GM19240 (cell line): ENCODE measurements at regions not wholly inside any gene's neighbourhood (a gene's known extent, or its start where the extent isn't known, plus 50 kb on each side); places are given as distances from the start of the nearest gene placed in this dataset.
"Not testable (repeated sequence)": the region's sequence is repeated elsewhere in the genome, so short reads cannot be mapped to it uniquely, and the experiment has no call there.

ENCODE experiments used
- DNase-seq: peaks from one replicate; pipeline ENCODE4 v3.0.0; 2011; ENCODE audit warnings: low spot score; ENCODE audit not compliant: insufficient read length

DNA sequence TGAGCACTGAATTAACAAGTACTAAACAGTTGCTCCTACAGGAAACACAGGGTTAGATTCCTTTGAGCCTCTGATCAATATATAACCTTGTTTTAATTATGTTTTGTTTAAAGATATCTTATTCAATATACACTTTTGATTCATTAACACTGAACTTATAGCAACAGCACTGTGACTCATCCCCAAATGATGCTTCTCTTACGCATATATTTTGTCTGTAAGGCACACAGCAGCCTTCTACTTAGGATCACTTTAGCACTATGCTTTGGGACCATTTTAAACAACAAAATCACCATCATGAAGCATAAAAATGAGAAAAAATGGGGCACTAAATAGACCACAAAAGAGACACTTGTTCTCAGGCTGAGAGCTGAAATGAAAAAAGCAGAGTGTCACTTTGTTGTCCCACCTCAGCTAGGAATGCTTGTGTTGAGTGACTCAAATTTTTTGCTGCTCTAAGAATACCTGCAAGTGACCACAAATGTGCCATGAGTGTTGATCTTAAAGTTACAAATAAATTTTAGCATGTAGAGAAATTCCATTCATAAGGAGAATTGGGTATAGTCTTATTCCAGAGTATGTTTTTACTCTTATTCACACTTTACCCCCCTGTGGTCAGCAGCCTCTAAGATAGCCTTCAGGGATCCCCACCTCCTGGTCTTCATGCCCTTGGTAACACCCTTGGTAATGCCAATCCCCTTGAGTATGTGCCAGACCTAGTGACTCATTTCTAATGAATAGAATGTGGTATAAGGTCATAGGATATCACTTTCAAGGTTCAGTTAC is 252.7 kb upstream of the IL12B start:
- no peak for DNase-seq

DNA sequence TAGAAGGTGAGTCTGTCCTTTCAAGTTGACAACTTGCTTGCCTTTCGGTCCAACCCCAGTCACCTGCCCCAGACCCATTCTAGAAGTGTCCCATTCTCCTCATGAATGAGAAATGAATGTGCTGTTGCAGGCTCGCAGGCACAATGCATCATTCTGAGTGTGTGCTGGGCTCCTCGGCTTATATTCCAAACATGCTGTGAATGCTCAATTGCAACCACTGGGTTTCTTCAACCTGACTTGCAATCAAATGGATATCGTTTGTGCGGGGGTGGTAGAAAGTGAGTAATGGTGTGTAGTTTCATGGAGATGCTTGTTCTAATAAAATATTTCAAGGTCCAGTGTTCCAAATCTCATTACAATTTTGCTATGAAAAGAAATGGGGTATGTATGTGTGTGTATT is 256.6 kb upstream of the IL12B start:
- DNase-seq = no peak

DNA sequence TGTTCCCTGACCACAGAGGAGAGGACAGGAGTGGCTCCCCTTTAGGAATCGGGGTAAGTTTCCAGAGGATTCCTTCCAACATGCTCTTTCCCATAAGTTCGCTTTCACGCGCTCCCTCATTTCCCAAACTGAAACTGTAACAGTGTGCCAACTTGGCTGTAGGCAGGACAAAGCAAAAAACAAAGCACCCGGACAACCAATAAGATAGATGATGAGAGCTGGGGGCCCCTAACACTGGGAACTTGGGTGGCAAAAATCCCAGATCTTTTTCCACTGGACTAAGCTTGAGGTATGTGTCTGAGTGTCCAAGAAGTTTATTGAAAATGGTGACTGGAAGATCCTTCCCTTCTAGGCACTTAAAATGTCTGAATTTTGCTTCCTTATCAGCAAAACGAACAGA is 258.7 kb upstream of the IL12B start:
- DNase-seq = no peak

DNA sequence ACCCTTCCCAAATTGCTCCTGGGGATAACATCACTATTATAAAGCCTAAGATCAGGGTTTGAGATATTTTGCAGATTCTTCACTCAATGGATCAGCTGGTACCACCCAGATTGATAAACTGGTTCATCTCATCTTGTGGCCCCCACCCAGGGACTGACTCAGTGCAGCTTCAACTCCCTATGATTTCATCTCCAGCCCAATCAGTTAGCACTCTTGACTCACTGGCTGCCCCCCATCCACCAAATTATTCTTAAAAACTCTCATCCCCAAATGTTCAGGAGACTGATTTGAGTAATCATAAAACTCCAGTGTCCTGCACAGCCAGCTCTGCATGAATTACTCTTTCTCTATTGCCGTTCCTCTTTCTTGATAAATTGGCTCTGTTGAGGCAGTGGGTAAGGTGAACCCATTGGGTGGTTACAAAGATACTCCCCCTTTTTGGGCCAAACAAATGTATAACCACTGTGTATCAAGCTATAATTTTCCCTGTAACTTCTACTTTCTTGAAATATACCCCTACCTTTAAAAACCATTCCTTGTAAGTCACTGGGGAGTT is 263.3 kb upstream of the IL12B start:
- no peak for DNase-seq

DNA sequence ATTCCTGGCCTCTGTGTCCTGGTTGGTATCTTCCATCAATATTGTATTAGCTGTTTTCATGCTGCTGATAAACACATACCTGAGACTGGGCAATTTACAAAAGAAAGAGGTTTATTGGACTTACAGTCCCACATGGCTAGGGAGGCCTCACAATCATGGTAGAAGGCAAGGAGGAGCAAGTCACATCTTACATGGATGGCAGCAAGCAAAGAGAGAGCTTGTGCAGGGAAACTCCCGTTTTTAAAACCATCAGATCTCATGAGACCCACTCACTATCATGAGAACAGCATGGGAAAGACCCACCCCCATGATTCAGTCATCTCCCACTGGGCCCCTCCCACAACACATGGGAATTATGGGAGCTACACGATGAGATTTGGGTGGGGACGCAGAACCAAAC is 265.3 kb upstream of the IL12B start:
- DNase-seq = not testable (repeated sequence)

DNA sequence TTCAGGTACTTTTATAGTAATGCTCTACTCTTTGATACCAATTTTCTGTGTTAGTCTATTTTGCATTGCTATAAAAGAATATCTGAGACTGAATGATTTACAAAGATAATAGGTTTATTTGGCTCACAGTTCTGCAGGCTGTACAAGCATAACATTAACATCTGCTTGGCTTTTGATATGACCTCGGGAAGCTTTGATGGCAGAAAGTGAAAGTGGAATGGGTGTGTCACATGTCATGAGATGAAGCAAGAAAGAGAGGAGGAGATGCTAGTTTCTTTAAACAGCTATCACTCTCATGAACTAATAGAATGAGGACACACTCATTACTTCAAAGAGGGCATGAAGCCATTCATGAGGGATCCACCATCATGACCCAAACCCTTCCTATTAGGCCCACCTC is 270.9 kb upstream of the IL12B start:
- DNase-seq = no peak

DNA sequence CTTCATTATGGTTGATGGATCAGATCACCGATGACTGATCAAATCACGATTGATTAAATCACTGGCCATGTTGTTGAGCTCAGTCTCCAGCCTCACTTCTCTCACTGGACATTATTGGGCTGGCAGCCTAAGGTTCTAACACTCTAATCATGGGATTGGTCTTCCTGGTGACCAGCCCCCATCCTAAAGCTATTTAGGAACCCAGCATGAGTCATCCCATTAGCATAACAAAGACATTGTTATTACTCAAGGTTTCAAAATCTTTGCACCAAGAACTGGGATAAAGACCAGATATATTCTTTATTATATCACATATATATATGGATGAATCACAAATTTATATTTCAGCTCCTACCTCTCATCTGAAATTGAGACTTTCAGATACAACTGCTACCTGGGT is 272.1 kb upstream of the IL12B start:
- DNase-seq = no peak

DNA sequence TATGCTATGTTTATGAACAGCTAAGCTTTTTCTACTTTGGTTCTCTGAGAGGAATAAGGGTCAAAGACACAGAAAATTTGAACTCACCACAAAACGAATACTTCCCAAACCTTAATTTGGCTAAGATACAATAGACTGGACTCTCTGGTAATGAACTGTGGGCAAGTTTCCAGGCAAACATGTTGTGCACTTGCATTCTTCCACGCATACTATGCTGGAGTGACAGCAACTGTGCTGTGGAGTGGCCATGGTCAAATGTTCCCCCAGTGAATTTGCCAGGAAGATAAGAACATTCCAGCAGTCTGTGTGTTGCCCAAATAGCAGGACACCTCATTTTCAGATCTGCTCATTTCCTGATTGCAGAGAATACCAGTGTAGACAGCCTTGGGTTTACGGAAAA is 275.3 kb upstream of the IL12B start:
- DNase-seq = no peak

DNA sequence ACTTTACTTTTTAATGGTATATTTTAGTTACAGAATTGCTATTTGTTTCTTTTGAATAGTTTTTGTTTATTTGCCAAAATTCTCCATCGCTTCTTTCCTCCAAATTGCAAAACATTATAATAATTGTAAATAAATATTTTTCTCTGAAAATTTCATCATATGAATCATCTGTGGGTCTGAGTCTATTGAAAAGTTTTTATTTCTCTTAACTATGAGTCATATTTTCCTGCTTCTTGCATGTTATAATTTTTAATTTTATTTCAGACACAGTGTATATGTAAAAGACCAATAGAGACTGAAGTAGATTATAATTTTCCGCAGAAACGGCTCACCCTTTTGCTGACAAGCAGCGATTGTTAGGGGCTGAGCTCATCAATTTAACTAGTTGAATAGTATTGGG is 279.1 kb upstream of the IL12B start:
- DNase-seq = no peak

DNA sequence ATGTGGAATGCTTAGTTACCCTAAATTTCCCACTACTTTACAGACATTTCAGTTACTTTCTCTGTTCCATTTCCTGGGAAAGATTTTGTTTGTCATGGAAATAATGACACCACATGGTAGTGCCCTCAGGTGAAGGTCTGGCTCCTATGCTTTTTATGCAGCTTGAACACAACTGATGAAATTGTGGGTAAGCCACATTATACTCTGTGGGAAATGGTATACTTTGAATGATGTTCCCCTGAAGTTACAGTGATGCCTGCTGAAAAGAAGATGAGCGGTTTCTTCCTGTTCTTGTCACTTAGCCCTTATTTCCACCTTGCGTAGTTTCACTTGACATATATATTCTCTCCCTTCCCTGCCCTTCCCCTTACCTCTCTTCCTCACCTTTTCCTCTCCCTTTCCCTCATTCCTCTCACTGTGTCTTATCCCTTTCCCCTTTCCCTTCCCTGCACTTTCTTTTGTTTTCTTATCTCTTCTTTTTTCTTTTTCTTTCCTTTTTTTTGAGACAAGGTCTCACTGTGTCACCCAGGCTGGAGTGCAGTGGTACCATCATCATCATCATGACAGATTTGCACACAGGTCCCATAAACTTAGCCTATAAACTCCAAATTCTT is 280.8 kb upstream of the IL12B start:
- DNase-seq = no peak

DNA sequence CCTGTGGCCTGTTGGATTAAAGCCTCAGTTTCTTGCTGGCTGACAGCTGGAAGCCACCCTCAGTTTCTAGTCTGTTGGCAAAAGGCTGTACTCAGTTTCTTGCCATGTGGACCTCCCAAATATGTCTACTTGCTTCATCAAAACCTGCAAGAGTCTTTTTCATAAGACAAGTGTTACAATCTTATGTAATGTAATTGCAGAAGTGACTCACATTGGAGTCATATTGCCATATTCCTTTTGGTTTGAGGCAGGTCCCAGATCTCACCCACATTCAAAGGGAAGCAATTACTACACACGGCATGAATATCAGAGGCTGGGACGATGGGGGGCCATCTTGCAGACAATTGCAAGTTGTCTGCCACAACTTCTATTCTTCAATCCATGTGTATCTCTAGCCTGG is 286.7 kb upstream of the IL12B start:
- DNase-seq = no peak

DNA sequence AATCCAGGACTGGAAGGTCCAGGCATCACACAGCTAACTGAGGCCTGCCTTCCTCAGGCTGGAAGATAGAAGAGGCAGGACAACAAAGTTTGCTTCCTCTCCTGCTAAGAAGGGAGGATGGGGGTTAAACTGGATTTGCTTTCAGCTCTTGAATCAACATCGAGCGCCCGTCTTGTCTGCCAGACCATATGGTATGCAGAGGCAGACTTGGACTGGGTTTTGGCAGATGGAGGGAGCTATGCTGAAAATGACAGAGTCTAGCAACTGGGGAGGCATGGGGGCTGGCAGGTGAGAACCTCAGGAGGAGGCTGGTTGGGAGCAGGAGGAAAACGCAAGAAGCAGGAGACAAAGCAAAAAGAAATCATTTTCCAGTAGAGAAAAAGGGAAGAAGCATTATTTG is 289.5 kb upstream of the IL12B start:
- DNase-seq = no peak

DNA sequence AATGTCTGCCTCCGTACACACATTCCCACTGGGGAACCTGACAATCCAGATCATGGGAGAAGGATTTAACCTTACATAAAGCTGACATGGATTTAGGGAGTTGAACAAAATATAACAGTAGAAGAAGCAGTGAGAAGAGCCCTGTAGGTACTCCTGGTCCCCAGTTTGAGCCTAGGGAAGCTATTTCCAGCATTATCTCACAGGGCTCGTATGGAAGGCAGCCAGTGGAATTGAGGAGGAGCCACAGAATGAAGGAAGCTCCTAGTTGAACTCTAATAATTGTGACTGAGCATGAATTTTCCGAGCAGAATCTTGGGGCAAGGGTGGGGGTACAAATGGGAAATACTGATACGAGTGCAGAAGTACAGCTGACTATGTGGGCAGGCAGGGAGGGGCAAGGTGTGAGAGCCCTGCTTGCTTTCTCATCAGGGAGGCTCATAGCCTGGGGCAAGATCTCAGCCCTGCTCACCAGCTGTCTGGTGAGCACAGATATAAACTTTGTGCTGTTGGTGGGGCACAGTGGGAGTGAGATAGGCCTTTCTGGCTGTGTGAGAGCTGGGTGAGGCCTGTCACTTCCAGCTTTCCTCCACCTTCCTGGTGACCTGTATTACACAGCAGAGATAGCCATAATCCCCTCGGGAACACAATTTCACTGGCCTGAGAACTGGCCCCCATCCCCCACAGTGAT is 290.7 kb upstream of the IL12B start:
- no peak for DNase-seq

DNA sequence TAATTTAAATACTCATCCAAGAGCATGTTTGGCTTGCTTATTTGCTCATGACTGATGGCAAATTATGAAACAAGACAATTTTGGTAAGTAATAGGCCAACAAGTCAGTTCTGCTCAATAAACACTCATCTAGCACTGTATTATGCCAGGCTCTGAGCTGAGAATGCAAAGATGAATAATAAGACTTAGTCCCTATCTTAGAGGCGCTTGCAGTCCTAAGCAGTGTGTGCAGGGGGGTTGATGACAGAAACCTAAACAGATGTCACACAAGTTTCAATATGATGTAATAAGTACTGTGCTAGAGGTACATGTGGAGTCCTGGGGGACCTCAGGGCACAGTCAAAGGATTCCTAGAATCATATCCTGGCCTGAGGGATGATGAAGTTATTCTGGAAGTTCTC is 287.6 kb upstream of the ADRA1B start:
- DNase-seq = no peak

DNA sequence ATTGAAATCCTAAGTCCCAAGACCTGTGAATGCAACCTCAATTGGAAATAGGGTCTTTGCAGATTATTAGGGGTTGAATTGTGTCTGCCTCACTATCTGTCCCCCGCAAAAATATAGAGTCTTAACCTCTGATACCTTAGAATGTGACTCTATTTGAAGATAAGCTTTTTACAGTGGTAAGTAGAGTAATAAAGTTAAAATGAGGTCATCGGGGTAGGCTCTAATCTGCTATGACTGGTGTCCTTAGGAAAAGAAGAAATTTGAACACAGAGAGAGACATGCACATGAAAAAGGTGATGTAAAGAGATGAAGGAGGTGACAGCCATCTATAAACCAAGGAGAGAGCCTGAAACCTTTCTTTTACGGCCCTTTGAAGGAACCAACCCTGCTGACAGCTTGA is 287.1 kb upstream of the ADRA1B start:
- DNase-seq = no peak

DNA sequence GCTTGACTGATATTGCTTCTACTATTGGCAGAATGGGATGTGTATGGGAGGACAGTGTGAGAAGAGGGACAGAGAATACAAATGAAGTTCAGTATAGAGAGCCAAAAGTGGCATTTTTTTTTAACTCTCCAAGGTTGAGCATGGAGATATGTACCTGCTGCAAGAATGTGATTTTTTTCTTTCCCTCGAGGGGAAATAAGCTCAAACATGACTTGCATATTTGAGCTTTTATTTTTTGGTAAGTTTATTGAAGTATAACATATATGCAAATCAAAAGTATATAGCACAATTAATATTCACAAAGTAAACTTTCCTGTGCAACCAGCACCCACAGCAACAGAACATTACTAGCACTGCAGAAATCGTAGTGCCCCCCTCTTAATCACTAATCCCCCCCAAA is 285.7 kb upstream of the ADRA1B start:
- DNase-seq = no peak

DNA sequence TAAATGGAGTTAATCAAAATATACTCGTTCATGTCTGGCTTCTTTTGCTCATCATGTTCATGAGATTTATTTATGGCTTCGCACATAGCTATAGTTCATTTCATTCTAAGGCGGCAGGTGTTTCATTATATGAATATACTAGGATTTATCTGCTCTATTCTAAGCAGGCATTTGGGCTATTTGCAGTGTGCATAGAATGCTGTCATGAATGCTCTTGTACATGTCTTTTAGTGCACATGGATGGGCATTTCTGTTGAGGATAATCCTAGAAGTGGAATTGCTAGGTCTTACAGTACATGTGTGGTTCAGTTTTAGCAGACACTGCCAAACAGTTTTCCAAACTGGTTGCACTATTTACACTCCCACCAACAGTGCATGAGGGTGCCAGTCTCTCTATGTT is 285.3 kb upstream of the ADRA1B start:
- DNase-seq = no peak

DNA sequence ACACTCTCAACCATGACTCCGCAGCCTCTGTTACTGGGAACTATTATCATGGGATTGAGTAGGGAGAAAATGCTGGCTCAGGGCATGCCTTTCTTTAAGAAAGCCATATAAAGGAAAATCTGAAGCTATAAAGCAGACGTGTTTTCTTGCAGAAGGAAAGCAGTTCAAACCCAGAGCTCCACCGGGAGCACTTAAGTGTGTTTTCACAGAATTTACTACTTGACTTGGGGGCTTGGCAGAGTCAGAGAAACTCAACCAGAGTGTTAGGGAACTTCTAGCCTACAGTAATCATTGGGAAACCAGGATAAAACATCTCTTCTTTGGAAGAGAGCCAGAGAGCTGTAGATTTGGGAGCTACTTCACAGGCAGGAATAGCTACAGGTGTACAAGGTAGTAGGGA is 283.4 kb upstream of the ADRA1B start:
- DNase-seq = no peak

DNA sequence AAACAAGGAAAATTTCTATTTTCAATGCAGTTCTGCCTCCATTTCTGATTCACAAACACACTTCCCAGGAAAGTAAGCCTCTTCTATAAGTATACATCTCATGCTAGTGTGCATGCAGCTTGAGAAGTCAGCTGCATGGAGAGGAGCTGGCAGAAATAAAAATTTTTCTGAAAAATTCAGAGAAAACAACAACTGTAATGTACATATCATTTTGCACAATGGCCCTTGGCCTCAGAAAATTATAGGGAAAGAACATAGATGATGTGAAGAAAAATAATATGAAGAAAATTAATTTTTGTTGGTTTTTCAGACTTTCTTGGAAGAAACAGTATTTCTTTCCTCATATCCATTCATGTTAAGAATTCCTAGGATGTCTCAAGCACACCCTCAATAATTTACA is 277.8 kb upstream of the ADRA1B start:
- no peak for DNase-seq

DNA sequence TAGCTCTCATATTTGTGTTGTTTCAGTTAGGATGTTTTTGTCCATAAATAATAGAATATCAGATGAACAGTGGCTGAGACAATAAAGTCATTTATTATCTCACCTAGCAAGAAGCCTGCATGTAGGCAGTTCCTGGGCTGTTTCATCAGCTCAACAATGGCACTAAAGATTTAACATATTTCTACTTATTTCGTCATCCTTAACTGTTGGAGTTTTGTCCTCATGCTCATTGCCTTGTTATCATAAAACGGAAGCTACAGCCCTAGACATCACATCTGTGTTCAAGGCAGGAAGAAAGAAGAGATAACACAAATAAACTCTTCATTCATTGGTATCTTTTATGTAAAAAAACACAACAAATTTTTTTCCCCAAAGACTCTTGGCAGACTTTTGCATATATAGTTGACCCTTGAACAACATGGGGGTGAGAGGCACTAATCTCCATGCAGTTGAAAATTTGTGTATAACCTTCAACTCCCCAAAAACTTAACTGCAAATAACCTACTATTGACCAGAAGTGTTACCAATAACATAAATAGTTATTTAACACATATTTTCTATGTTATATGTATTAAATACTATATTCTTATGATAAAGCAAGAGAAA is 277.2 kb upstream of the ADRA1B start:
- DNase-seq = no peak

DNA sequence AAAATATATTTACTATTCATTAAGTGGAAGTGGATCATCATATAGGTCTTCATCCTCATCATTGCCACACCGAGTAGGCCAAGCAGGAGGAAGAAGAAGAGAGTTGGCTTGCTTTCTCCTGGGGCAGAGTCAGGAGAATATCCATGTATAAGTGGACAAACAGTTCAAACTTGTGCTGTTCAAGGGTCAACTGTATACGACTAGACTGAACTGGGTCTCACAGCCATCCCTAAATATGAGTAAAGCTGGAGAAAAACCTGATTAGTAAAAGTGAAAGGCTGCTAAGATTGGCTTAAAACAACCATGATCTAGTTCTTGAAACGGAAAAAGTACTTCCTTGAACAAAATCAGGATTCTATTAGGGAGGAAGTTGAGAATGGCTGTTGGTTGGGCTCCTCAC is 276.7 kb upstream of the ADRA1B start:
- no peak for DNase-seq

DNA sequence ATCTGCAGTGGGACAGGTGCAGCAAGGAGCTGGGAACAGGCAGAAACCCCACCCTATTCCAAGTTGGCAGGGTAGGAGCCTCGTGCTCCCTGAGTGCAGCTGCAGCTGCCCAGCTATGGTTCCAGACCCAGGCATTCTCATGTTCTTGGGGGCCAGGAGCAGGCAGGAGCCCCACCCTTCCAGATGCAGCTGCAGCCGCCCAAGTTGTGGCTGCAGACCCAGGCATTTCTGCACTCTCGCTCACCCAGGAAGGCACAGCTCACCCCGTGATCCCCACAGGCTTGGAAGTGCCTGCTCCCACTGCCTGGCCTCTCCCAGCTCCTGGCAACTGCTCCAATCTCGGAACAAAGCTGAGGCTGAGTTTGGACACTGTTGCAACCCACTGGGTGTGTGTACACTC is 275.8 kb upstream of the ADRA1B start:
- DNase-seq = no peak
